ENCODE measurements at regions not wholly inside any gene's neighbourhood (a gene's known extent, or its start where the extent isn't known, plus 50 kb on each side); places are given as distances from the start of the nearest gene placed in this dataset.

DNA sequence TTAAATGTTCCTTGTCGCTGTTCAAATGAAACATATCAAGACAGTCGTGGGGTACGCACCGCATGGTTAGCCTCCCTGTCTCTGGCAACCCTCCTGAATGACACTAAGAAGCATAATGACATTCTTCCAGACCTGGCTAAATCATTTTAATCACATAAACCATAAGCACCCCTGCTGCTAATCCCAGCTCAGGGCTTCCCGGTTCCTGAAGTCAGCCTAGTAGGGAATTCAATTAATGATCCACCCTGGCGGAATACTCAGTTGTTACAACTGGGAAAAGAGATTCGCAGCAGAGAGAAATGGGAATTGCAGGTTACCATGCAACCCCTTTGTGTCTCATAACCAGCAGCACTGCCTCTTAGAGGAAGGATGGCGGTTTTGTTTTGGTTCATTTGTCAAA, 200.8 kb upstream of the AGAP1 start:
- no peak for DNase-seq
- H3K4me3 ChIP-seq: no peak overlapping the region
- no peak for TF ChIP-seq POLR2A (IDR thresholded peaks at IDR 0.05)
- TF ChIP-seq POLR2AphosphoS5 (IDR thresholded peaks at IDR 0.05): no peak
- TF ChIP-seq, protein P1, sequence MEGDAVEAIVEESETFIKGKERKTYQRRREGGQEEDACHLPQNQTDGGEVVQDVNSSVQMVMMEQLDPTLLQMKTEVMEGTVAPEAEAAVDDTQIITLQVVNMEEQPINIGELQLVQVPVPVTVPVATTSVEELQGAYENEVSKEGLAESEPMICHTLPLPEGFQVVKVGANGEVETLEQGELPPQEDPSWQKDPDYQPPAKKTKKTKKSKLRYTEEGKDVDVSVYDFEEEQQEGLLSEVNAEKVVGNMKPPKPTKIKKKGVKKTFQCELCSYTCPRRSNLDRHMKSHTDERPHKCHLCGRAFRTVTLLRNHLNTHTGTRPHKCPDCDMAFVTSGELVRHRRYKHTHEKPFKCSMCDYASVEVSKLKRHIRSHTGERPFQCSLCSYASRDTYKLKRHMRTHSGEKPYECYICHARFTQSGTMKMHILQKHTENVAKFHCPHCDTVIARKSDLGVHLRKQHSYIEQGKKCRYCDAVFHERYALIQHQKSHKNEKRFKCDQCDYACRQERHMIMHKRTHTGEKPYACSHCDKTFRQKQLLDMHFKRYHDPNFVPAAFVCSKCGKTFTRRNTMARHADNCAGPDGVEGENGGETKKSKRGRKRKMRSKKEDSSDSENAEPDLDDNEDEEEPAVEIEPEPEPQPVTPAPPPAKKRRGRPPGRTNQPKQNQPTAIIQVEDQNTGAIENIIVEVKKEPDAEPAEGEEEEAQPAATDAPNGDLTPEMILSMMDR (IDR thresholded peaks at IDR 0.05 in 8 of 11, conservative IDR thresholded peaks at IDR 0.05 in 3 of 11): no peak
- intact Hi-C loops (cut with DNase I; ENCODE audit: low total_unique reads): no loop called here
- no peaks in the 10 kb centered on the region for H3K9me3 ChIP-seq
- H3K36me3 ChIP-seq: no peaks in the 10 kb centered on the region
- no peaks in the 10 kb centered on the region for H3K4me1 ChIP-seq
- H3K27me3 ChIP-seq (replicated peaks in 1 of 7): peaks cover 0 to 11% (median 0%) of the 10 kb centered on the region in 7 donors
- WGBS, 5 donors: 86 to 90% (median 88%) methylated on average over 8 of the region's 8 CpGs
- H3K27ac ChIP-seq: no peak overlapping the region

- 78 to 89% (median 84%) methylated on average over 4 of the region's 4 CpGs for WGBS, 5 donors
These were observed 198.0 kb upstream of the AGAP1 start for GRCh38 chr2:235295831-235296230.

DNA sequence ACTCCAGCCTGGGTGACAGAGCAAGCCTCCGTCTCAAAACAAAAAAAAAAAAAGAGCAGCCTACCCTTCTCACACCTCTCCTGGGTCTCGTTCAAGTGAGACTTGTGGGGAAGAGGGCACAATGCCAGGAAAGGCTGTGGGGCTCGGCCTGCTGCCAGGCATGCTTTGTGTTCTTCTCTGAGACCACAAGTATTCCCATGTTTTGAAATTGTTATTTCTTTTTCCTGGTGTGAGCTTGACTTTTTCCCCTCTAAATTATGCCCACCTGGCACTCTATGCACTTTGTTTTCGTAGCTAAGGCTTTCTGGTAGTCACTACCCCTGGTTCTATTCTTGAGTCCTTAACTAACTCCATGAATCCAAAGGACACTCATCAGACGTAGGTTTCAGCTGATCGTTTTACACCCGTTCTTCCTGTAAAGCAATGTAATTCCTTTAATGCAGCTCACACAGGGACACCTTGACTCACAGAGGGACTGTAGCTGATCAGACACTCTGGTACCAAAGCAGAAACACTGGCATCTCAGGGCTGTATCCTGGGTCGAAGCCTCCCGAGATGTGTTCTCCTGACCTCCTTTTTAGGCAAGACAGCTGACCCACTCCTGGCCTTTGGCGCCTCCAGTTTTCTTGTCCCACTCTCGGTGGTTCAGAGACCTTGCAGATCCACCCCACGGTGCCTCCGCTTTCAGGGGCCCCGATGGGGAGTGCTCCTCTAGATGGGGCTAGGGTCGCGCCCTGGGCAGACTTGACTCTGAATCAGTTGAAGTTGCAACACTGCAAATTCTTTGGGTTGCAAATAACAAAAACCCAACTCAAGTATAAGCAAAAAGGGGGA, 193.3 kb upstream of the AGAP1 start:
- TF ChIP-seq POLR2A (IDR thresholded peaks at IDR 0.05) (no peak), POLR2AphosphoS5 (IDR thresholded peaks at IDR 0.05) (no peak)
- TF ChIP-seq, protein P1 (IDR thresholded peaks at IDR 0.05 in 8 of 11, conservative IDR thresholded peaks at IDR 0.05 in 3 of 11): no peak
- Histone ChIP-seq H3K27me3 (replicated peaks in 1 of 7) (peaks cover 0 to 38% (median 0%) of the 10 kb centered on the region in 7 donors), H3K27ac (no peak overlapping the region), H3K9me3 (no peaks in the 10 kb centered on the region), H3K36me3 (no peaks in the 10 kb centered on the region), H3K4me3 (no peak overlapping the region), H3K4me1 (no peaks in the 10 kb centered on the region)
- 65 to 72% (median 70%) methylated on average over 16 of the region's 16 CpGs for WGBS, 5 donors
- no peak for DNase-seq
- intact Hi-C loops (cut with DNase I; ENCODE audit: low total_unique reads): no loop called here

More at GRCh38 chr2:235295831-235296230, 198.0 kb upstream of the AGAP1 start:
- Histone ChIP-seq H3K4me3 (no peak overlapping the region), H3K9me3 (no peaks in the 10 kb centered on the region), H3K4me1 (no peaks in the 10 kb centered on the region), H3K27ac (no peak overlapping the region), H3K27me3 (replicated peaks in 1 of 7) (peaks cover 0 to 7% (median 0%) of the 10 kb centered on the region in 7 donors), H3K36me3 (no peaks in the 10 kb centered on the region)
- no peak for DNase-seq
- intact Hi-C loops (cut with DNase I; ENCODE audit: low total_unique reads): no loop called here
- TF ChIP-seq, protein P1 (IDR thresholded peaks at IDR 0.05 in 8 of 11, conservative IDR thresholded peaks at IDR 0.05 in 3 of 11): no peak
- no peak for TF ChIP-seq POLR2A (IDR thresholded peaks at IDR 0.05)
- TF ChIP-seq POLR2AphosphoS5 (IDR thresholded peaks at IDR 0.05): no peak

All from spleen (tissue), 11 donors.